ENCODE measurements at regions not wholly inside any gene's neighbourhood (a gene's known extent, or its start where the extent isn't known, plus 50 kb on each side); places are given as distances from the start of the nearest gene placed in this dataset.

DNA sequence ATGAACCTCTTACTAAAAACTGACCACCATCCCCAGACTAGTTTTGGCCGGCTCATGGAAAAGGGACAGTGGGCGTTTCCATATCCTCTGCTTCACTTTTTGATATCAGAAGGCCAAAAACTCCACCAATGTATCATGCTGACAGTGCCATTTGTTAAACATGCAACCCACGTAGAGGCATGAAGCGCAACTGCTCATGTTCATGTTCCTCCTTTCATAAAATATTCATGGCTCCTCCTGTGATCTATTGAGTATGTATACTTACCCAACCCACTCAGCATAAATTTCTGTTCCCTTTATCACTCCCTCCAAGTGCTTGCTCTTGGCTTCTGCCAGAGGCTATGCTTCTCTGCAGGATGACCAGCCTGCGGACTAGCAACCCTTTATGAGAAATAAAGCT is 58.7 kb upstream of the TGFBR2 start:
- Mint-ChIP-seq H3K27ac (no peak overlapping the region), H3K4me3 (no peak overlapping the region), H3K27me3 (no peaks in the 10 kb centered on the region), H3K9me3 (peaks cover 2% of the 10 kb centered on the region), H3K36me3 (ENCODE audit: low read depth) (no peaks in the 10 kb centered on the region), H3K4me1 (no peaks in the 10 kb centered on the region)
- CTCF ChIA-PET: no interaction called here
- POLR2A ChIA-PET: no interaction called here
- no peak for DNase-seq

GRCh38 chr3:30548600-30548999 is 57.8 kb upstream of the TGFBR2 start:
- no peak overlapping the region for H3K4me3 Mint-ChIP-seq
- H3K27me3 Mint-ChIP-seq: no peaks in the 10 kb centered on the region
- H3K27ac Mint-ChIP-seq: no peak overlapping the region
- H3K9me3 Mint-ChIP-seq: peaks cover 2% of the 10 kb centered on the region
- DNase-seq: peak; percentile 16
- no peaks in the 10 kb centered on the region for H3K4me1 Mint-ChIP-seq
- POLR2A ChIA-PET: no interaction called here
- CTCF ChIA-PET: no interaction called here
- no peaks in the 10 kb centered on the region for H3K36me3 Mint-ChIP-seq (ENCODE audit: low read depth)

- peaks cover 2% of the 10 kb centered on the region for H3K9me3 Mint-ChIP-seq
- ChIA-PET CTCF (interaction anchor here (0.9 kb wide), 1 partner anchor 79 kb away, joined by 3 read pairs; no protein-coding TSS in a partner anchor), POLR2A (no interaction called here)
- H3K27ac Mint-ChIP-seq: no peak overlapping the region
- no peaks in the 10 kb centered on the region for H3K27me3 Mint-ChIP-seq
- H3K4me3 Mint-ChIP-seq: no peak overlapping the region
- no peaks in the 10 kb centered on the region for H3K36me3 Mint-ChIP-seq (ENCODE audit: low read depth)
- no peak for DNase-seq
- no peaks in the 10 kb centered on the region for H3K4me1 Mint-ChIP-seq
Measured at GRCh38 chr3:30549600-30549999, 56.8 kb upstream of the TGFBR2 start.

GRCh38 chr3:30550246-30550645 is 56.2 kb upstream of the TGFBR2 start:
- CTCF ChIA-PET: no interaction called here
- Mint-ChIP-seq H3K27ac (no peak overlapping the region), H3K4me3 (no peak overlapping the region), H3K36me3 (ENCODE audit: low read depth) (no peaks in the 10 kb centered on the region), H3K4me1 (no peaks in the 10 kb centered on the region), H3K9me3 (peaks cover 2% of the 10 kb centered on the region), H3K27me3 (no peaks in the 10 kb centered on the region)
- POLR2A ChIA-PET: no interaction called here
- DNase-seq: no peak

DNA sequence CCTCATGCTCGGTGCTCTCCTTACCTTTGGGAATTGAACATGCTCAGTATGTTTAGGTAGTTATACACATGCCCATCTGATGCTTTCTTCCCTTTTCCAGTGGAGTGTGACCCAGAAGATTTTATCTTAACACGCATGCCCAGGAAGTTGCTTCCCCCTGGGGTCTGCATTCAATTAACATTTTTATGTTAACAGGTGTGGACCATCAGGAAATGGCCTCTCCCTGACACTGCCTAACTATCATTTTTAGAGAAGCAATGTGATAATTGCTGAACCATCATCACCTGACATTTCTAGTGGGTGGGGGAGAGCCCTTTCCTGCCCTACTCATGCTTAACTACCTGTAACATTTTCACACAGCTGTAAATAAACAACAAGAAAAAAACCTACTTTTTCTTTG is 55.1 kb upstream of the TGFBR2 start:
- CTCF ChIA-PET: no interaction called here

DNA sequence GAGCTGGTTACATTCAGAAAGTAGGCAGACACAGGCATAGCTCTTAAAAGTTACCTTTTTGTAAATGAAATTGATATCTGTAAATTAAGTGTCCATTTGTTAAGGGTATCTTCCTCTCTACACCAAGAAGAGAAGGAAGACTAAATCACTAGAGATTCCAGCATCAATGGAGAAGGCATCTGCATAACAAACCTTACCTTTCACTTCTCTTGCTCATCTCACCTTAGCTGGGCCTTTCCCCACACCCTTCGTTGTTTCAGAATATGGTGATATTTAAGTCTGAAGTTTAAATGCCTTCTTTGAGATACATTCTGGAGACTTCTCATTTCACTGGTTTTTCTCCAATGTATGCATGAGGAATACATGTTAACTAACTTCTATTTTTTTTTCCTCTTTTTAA is 54.5 kb upstream of the TGFBR2 start:
- ChIA-PET CTCF (no interaction called here), POLR2A (no interaction called here)
- no peak for DNase-seq
- Mint-ChIP-seq H3K4me1 (no peaks in the 10 kb centered on the region), H3K27me3 (no peaks in the 10 kb centered on the region), H3K4me3 (no peak overlapping the region), H3K27ac (no peak overlapping the region), H3K9me3 (peaks cover 8% of the 10 kb centered on the region), H3K36me3 (ENCODE audit: low read depth) (no peaks in the 10 kb centered on the region)

More for the DNA sequence above, 55.1 kb upstream of the TGFBR2 start:
- Mint-ChIP-seq H3K9me3 (peaks cover 8% of the 10 kb centered on the region), H3K27me3 (no peaks in the 10 kb centered on the region), H3K27ac (no peak overlapping the region), H3K4me1 (no peaks in the 10 kb centered on the region), H3K4me3 (no peak overlapping the region), H3K36me3 (ENCODE audit: low read depth) (no peaks in the 10 kb centered on the region)
- no peak for DNase-seq
- POLR2A ChIA-PET: no interaction called here

DNA sequence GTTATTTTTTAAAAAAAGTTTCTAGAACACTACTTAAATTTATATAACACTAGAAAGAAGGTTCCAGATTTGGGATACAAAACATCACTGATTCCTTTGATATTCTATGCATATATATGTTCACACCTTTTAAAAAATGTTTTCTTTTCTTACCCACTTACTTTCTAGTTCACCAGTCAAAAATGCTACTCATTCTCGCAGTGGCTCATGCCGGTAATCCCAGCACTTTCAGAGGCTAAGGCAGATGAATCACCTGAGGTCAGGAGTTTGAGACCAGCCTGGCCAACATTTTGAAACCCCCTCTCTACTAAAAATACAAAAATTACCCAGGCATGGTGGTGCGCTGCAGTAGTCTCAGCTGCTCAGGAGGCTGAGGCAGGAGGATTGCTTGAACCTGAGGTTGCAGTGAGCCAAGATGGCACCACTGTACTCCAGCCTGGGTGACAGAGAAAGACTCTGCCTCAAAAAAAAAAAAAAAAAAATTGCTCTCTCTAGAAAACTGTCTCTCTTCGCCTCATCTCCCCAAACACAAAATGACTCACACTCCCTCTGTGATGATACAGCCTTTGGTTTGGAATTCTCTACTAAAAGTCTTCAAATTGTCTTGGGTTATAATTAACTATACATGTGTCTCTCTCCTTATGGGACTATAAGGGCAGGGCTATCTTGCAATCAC is 52.6 kb upstream of the TGFBR2 start:
- ChIA-PET POLR2A (no interaction called here), CTCF (no interaction called here)
- Mint-ChIP-seq H3K36me3 (ENCODE audit: low read depth) (no peaks in the 10 kb centered on the region), H3K9me3 (peaks cover 8% of the 10 kb centered on the region), H3K4me3 (no peak overlapping the region), H3K27ac (no peak overlapping the region), H3K4me1 (no peaks in the 10 kb centered on the region), H3K27me3 (no peaks in the 10 kb centered on the region)
- no peak for DNase-seq

- no peak for DNase-seq
- Mint-ChIP-seq H3K27ac (no peak overlapping the region), H3K4me1 (no peaks in the 10 kb centered on the region), H3K36me3 (ENCODE audit: low read depth) (no peaks in the 10 kb centered on the region), H3K27me3 (no peaks in the 10 kb centered on the region), H3K9me3 (peaks cover 6% of the 10 kb centered on the region), H3K4me3 (no peak overlapping the region)
- POLR2A ChIA-PET: no interaction called here
- CTCF ChIA-PET: no interaction called here
Measured at GRCh38 chr3:30554317-30554690, 52.1 kb upstream of the TGFBR2 start.

DNA sequence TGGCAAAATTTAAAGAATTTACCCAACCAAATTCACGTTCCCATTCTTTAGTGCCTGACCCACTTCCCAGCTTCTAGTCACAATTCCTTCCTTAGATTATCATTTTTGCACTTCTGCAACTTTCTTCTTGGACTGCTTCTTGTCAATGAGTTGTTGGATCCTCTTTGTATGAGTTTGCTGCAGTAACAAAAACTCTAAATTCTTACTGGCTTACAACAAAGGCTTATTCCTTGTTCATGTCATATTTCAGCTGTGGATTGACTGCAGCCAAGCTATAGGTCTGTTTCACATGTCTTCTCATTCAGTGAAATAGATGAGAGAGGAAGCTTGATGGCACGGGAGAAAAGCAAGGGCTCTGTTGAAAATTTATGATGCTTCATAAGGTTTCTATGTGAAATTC is 50.4 kb upstream of the TGFBR2 start:
- ChIA-PET CTCF (no interaction called here), POLR2A (interaction anchor here (0.6 to 1.2 kb wide), 2 partner anchors 52 to 58 kb away, joined by 3 read pairs; no protein-coding TSS in a partner anchor)
- Mint-ChIP-seq H3K4me3 (no peak overlapping the region), H3K27me3 (no peaks in the 10 kb centered on the region), H3K4me1 (no peaks in the 10 kb centered on the region), H3K36me3 (ENCODE audit: low read depth) (no peaks in the 10 kb centered on the region), H3K9me3 (peaks cover 6% of the 10 kb centered on the region), H3K27ac (no peak overlapping the region)
- DNase-seq: no peak
